ENCODE measurements at regions not wholly inside any gene's neighbourhood (a gene's known extent, or its start where the extent isn't known, plus 50 kb on each side); places are given as distances from the start of the nearest gene placed in this dataset.

- DNase-seq = no peak
Measured at GRCh38 chrX:125012585-125012984, 307.1 kb upstream of the TEX13C start.

- no peak for DNase-seq
Measured at GRCh38 chrX:125029131-125029530, 290.5 kb upstream of the TEX13C start.
